Calu3 (cell line): ENCODE measurements at regions not wholly inside any gene's neighbourhood (a gene's known extent, or its start where the extent isn't known, plus 50 kb on each side); places are given as distances from the start of the nearest gene placed in this dataset.

ENCODE experiments used
- BruUV-seq: library from RNA; stranded (reverse); fragments of 400-500 nt; replicated peaks from 2 replicates; lab custom pipeline; 2021; lab: Mats Ljungman, UMichigan
- CTCF ChIA-PET: fragments of 300-600 bp; sonication (Branson Sonifier 250); formaldehyde crosslinking; loops from one replicate; lab custom pipeline; 2022; ENCODE audit warnings: antibody characterized with exemption; lab: Charles Lee
- DNase-seq: peaks from one replicate; pipeline ENCODE4 v3.0.0; 2022
- H3K27ac Mint-ChIP-seq: one replicate; pipeline ENCODE4 v1.8.0; 2022; ENCODE audit warnings: mixed read lengths; ENCODE audit not compliant: unreplicated experiment
- H3K27me3 Mint-ChIP-seq: one replicate; pipeline ENCODE4 v1.8.0; 2022; ENCODE audit warnings: mixed read lengths; ENCODE audit not compliant: unreplicated experiment
- H3K36me3 Mint-ChIP-seq: one replicate; pipeline ENCODE4 v1.8.0; 2022; ENCODE audit warnings: mild to moderate bottlenecking, moderate library complexity, mixed read lengths; ENCODE audit not compliant: insufficient read depth, unreplicated experiment
- H3K4me1 Mint-ChIP-seq: one replicate; pipeline ENCODE4 v1.8.0; 2022; ENCODE audit warnings: mild to moderate bottlenecking, low read depth, mixed read lengths; ENCODE audit not compliant: unreplicated experiment
- H3K4me3 Mint-ChIP-seq: one replicate; pipeline ENCODE4 v1.8.0; 2022; ENCODE audit warnings: mild to moderate bottlenecking, low read depth, moderate library complexity, mixed read lengths; ENCODE audit not compliant: unreplicated experiment
- H3K9me3 Mint-ChIP-seq: one replicate; pipeline ENCODE4 v1.8.0; 2022; ENCODE audit warnings: low read depth, mixed read lengths; ENCODE audit not compliant: unreplicated experiment
- intact Hi-C: fragments of 100-400 bp; cut with micrococcal nuclease; formaldehyde crosslinking; loops from one replicate; pipeline ENCODE4 v1.10.0; 2022; ENCODE audit not compliant: unreplicated experiment
- TF ChIP-seq, protein P1 (sequence below): fragments of 200-600 bp; IDR thresholded peaks from one replicate; pipeline ENCODE4 v1.8.0; 2022; ENCODE audit warnings: antibody characterized with exemption; ENCODE audit not compliant: unreplicated experiment

DNA sequence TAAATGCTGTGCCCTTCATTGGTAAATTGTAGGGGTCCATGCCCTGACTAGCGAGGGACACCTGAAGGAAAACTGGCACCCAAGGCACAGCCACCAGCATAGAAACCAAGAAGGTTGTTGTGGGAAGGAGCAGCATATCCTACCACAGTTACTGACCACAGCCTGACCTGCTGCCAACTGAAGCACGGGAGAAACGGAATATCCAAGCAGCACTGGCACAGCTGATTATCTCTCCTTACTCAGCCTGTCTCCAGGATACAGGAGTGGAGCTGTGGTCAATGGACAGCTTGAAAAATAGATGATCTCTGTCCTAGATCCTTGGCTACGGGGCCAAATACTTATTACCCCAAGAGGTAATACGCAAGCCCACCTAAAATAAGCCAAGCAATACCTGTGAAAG lies 164.5 kb downstream of the ATPSCKMT start:
- CTCF ChIA-PET, result interaction anchor here (0.6 kb wide), 1 partner anchor 338 kb away, joined by 4 read pairs; no protein-coding TSS in a partner anchor
- Mint-ChIP-seq H3K27ac (no peak overlapping the region), H3K36me3 (no peaks in the 10 kb centered on the region), H3K4me3 (no peak overlapping the region), H3K27me3 (peaks cover 53% of the 10 kb centered on the region), H3K4me1 (no peaks in the 10 kb centered on the region), H3K9me3 (peaks cover 2% of the 10 kb centered on the region)
- no peak for DNase-seq
- intact Hi-C loops, result no loop called here
- TF ChIP-seq, protein P1, sequence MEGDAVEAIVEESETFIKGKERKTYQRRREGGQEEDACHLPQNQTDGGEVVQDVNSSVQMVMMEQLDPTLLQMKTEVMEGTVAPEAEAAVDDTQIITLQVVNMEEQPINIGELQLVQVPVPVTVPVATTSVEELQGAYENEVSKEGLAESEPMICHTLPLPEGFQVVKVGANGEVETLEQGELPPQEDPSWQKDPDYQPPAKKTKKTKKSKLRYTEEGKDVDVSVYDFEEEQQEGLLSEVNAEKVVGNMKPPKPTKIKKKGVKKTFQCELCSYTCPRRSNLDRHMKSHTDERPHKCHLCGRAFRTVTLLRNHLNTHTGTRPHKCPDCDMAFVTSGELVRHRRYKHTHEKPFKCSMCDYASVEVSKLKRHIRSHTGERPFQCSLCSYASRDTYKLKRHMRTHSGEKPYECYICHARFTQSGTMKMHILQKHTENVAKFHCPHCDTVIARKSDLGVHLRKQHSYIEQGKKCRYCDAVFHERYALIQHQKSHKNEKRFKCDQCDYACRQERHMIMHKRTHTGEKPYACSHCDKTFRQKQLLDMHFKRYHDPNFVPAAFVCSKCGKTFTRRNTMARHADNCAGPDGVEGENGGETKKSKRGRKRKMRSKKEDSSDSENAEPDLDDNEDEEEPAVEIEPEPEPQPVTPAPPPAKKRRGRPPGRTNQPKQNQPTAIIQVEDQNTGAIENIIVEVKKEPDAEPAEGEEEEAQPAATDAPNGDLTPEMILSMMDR, result no peak
- no TSS peak for BruUV-seq

GRCh38 chr5:10081584-10081983 lies 168.1 kb downstream of the ATPSCKMT start:
- no peak for DNase-seq
- no peaks in the 10 kb centered on the region for H3K4me1 Mint-ChIP-seq
- H3K9me3 Mint-ChIP-seq, result no peaks in the 10 kb centered on the region
- no TSS peak for BruUV-seq
- TF ChIP-seq, protein P1, result no peak
- intact Hi-C loops, result no loop called here
- CTCF ChIA-PET, result no interaction called here
- H3K27me3 Mint-ChIP-seq, result peaks cover 46% of the 10 kb centered on the region
- H3K36me3 Mint-ChIP-seq, result no peaks in the 10 kb centered on the region
- H3K4me3 Mint-ChIP-seq, result no peak overlapping the region
- H3K27ac Mint-ChIP-seq, result no peak overlapping the region

- Mint-ChIP-seq H3K36me3 (no peaks in the 10 kb centered on the region), H3K9me3 (no peaks in the 10 kb centered on the region), H3K4me3 (no peak overlapping the region), H3K4me1 (no peaks in the 10 kb centered on the region), H3K27ac (no peak overlapping the region), H3K27me3 (peaks cover 58% of the 10 kb centered on the region)
- DNase-seq, result no peak
- TF ChIP-seq, protein P1, result no peak
- BruUV-seq, result no TSS peak
- intact Hi-C loops, result no loop called here
- CTCF ChIA-PET, result no interaction called here
These were observed 171.7 kb downstream of the ATPSCKMT start for GRCh38 chr5:10077791-10078545.

GRCh38 chr5:10073441-10074104 lies 176.1 kb downstream of the ATPSCKMT start:
- TF ChIP-seq, protein P1, result no peak
- no TSS peak for BruUV-seq
- Mint-ChIP-seq H3K27ac (no peak overlapping the region), H3K36me3 (no peaks in the 10 kb centered on the region), H3K27me3 (peaks cover 47% of the 10 kb centered on the region), H3K4me3 (no peak overlapping the region), H3K4me1 (no peaks in the 10 kb centered on the region), H3K9me3 (no peaks in the 10 kb centered on the region)
- CTCF ChIA-PET, result no interaction called here
- DNase-seq, result no peak
- intact Hi-C loops, result no loop called here
